ENCODE measurements at regions not wholly inside any gene's neighbourhood (a gene's known extent, or its start where the extent isn't known, plus 50 kb on each side); places are given as distances from the start of the nearest gene placed in this dataset.

DNA sequence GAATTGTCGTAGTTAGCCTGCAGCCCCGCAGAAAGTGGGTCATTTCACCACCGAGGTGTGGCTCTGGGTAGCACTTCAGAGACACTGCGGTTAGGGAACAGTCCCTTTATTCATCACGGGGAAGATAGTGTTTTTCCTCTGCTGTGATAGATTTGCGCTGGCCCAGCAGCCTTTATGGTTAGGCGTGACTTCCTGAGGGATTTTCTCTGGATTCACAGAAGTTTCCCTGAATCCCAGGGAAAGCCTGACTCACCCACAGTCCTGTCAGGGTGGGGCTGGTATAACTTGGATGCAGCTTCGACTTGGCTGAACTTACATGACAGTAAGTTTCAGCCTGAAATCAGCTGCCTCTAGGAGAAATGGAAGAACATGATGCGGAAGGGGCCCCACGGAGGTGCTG is 196.3 kb upstream of the HHIP start:
- TF ChIP-seq CTCF (IDR thresholded peaks at IDR 0.05; ENCODE audit: low read depth, low read length) = no peak
- peak; percentile 31 to 82 for DNase-seq (ENCODE audit: low read depth in 2 of 2)
- no peak overlapping the region for H3K4me3 ChIP-seq (replicated peaks in 1 of 2; ENCODE audit: low read depth in 2 of 2, low read length in 2 of 2)

GRCh38 chr4:144450526-144450925 is 195.4 kb upstream of the HHIP start:
- TF ChIP-seq CTCF (IDR thresholded peaks at IDR 0.05; ENCODE audit: low read depth, low read length) = no peak
- no peak overlapping the region for H3K4me3 ChIP-seq (replicated peaks in 1 of 2; ENCODE audit: low read depth in 2 of 2, low read length in 2 of 2)
- DNase-seq (ENCODE audit: low read depth in 2 of 2) = no peak

DNA sequence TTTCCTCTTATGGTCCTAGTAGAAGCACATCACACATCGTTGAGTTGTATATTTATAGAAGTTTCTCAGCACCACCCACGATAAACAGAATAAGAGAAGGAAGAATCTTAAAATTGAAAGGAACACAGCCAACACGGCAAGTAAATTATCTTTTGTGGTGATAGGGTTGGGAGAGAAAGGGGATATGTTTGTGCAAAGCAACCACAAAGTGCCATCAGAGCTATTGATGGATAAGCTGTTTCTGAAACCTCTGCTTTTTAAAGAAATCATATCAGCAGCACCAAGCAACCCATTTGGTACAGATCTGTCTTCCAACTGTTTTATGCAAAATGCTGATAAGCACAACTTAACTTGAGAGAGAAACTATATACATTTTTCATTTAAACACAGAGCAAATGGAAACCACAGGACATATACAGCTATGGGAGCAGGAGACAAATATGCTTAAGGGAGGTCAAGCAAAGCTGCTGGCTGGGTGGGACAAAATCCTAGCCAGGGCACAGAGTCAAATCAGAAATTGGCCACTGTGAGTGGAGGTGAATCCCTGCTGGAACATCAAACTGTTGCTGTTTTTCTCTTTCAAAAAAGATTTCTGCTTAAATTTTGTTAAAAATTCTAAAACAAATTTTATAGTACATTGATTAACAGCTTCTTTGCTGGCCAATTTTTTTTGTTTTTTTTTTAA is 194.0 kb upstream of the HHIP start:
- no peak overlapping the region for H3K4me3 ChIP-seq (replicated peaks in 1 of 2; ENCODE audit: low read depth in 2 of 2, low read length in 2 of 2)
- no peak for TF ChIP-seq CTCF (IDR thresholded peaks at IDR 0.05; ENCODE audit: low read depth, low read length)
- DNase-seq (ENCODE audit: low read depth in 2 of 2) = peak in 1 of 2 donors; percentile 2

GRCh38 chr4:144456196-144456595 is 189.8 kb upstream of the HHIP start:
- TF ChIP-seq CTCF (IDR thresholded peaks at IDR 0.05; ENCODE audit: low read depth, low read length) = no peak
- DNase-seq (ENCODE audit: low read depth in 2 of 2) = no peak
- no peak overlapping the region for H3K4me3 ChIP-seq (replicated peaks in 1 of 2; ENCODE audit: low read depth in 2 of 2, low read length in 2 of 2)

DNA sequence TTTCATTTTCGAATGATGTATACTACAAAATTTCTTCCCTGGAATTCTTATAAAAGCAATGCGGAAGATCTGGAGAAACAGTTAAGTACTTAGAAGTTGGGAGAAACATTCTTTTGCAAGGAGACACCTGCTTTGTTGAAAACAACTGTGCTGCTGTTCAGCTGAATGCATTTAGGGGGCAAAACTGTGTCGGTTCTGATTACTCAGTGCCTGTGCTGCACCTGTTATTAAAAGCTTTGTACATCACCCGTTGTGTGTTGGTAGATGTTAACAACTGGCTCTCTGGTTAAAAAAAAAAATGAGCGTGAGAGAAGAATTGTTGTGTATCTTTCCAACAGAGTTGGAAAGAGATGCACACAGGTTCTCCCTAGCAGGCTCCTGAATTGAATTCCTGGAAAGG is 184.1 kb upstream of the HHIP start:
- no peak for DNase-seq (ENCODE audit: low read depth in 2 of 2)
- H3K4me3 ChIP-seq (replicated peaks in 1 of 2; ENCODE audit: low read depth in 2 of 2, low read length in 2 of 2) = no peak overlapping the region
- no peak for TF ChIP-seq CTCF (IDR thresholded peaks at IDR 0.05; ENCODE audit: low read depth, low read length)

DNA sequence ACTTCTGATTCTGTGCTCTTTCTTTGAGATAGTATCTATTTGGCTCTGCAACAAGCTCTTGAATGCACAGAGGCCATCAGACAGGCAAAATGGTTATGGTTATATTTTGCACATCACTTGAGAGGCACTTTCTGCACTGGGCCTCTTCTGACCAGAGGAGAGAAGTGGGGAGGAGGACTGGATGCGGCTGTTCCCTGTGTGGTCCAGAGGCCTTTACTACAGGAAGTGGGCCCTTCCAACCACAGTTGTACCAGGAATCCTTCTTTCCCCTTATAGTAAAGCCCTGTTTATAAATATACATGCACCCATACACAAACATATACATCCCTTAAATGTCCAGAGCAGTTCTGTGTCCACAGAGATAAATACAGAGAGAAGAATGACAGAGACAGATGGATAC is 182.7 kb upstream of the HHIP start:
- no peak for TF ChIP-seq CTCF (IDR thresholded peaks at IDR 0.05; ENCODE audit: low read depth, low read length)
- H3K4me3 ChIP-seq (replicated peaks in 1 of 2; ENCODE audit: low read depth in 2 of 2, low read length in 2 of 2) = no peak overlapping the region
- no peak for DNase-seq (ENCODE audit: low read depth in 2 of 2)

DNA sequence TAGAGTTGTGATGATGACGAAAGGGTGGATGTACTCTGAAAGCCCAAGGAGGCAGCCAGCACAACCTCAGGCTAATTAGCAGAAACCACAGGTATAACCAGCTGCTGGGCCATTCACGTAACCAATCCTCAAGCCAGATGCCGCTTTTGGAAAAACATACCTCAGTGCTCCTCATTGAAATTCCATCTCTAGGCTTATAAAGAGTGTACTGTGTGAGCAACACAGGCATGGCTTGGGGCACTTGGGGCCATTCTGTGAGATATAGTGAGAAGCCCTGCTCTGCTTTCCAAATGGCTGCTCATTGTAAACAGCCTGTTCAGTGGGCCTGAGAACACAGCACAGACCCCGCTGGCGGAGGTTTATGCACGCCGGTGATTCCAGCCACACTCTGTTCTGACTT is 182.1 kb upstream of the HHIP start:
- H3K4me3 ChIP-seq (replicated peaks in 1 of 2; ENCODE audit: low read depth in 2 of 2, low read length in 2 of 2) = no peak overlapping the region
- no peak for TF ChIP-seq CTCF (IDR thresholded peaks at IDR 0.05; ENCODE audit: low read depth, low read length)
- no peak for DNase-seq (ENCODE audit: low read depth in 2 of 2)

Measured in cardiac fibroblast (primary cell).